ENCODE measurements at regions not wholly inside any gene's neighbourhood (a gene's known extent, or its start where the extent isn't known, plus 50 kb on each side); places are given as distances from the start of the nearest gene placed in this dataset.

GRCh38 chr2:2505604-2506003 is 174.5 kb upstream of the MYT1L start:
- H3K9me3 Mint-ChIP-seq (ENCODE audit: unreplicated experiment): no peaks in the 10 kb centered on the region
- peaks cover 8% of the 10 kb centered on the region for H3K36me3 Mint-ChIP-seq (ENCODE audit: unreplicated experiment)
- DNase-seq: no peak
- no peaks in the 10 kb centered on the region for H3K4me1 Mint-ChIP-seq (ENCODE audit: low read depth, unreplicated experiment)
- TF ChIP-seq CTCF (IDR thresholded peaks at IDR 0.05; ENCODE audit: partially characterized antibody, unreplicated experiment): no peak
- peaks cover 2% of the 10 kb centered on the region for H3K27me3 Mint-ChIP-seq (ENCODE audit: unreplicated experiment)
- no peak overlapping the region for H3K4me3 Mint-ChIP-seq (ENCODE audit: unreplicated experiment)
- no peak overlapping the region for H3K27ac Mint-ChIP-seq (ENCODE audit: unreplicated experiment)

GRCh38 chr2:2503864-2504418 is 172.9 kb upstream of the MYT1L start:
- TF ChIP-seq CTCF (IDR thresholded peaks at IDR 0.05; ENCODE audit: partially characterized antibody, unreplicated experiment): no peak
- Mint-ChIP-seq H3K27ac (ENCODE audit: unreplicated experiment) (no peak overlapping the region), H3K4me3 (ENCODE audit: unreplicated experiment) (no peak overlapping the region), H3K27me3 (ENCODE audit: unreplicated experiment) (peaks cover 4% of the 10 kb centered on the region), H3K9me3 (ENCODE audit: unreplicated experiment) (no peaks in the 10 kb centered on the region), H3K36me3 (ENCODE audit: unreplicated experiment) (peaks cover 8% of the 10 kb centered on the region), H3K4me1 (ENCODE audit: low read depth, unreplicated experiment) (no peaks in the 10 kb centered on the region)
- no peak for DNase-seq

GRCh38 chr2:2502201-2502549 is 171.1 kb upstream of the MYT1L start:
- Mint-ChIP-seq H3K4me1 (ENCODE audit: low read depth, unreplicated experiment) (no peaks in the 10 kb centered on the region), H3K27ac (ENCODE audit: unreplicated experiment) (no peak overlapping the region), H3K9me3 (ENCODE audit: unreplicated experiment) (no peaks in the 10 kb centered on the region)

GRCh38 chr2:2501454-2502200 is 170.6 kb upstream of the MYT1L start:
- Mint-ChIP-seq H3K4me3 (ENCODE audit: unreplicated experiment) (no peak overlapping the region), H3K4me1 (ENCODE audit: low read depth, unreplicated experiment) (no peaks in the 10 kb centered on the region), H3K27ac (ENCODE audit: unreplicated experiment) (no peak overlapping the region), H3K36me3 (ENCODE audit: unreplicated experiment) (peaks cover 4% of the 10 kb centered on the region), H3K27me3 (ENCODE audit: unreplicated experiment) (peaks cover 4% of the 10 kb centered on the region), H3K9me3 (ENCODE audit: unreplicated experiment) (no peaks in the 10 kb centered on the region)
- no peak for DNase-seq
- no peak for TF ChIP-seq CTCF (IDR thresholded peaks at IDR 0.05; ENCODE audit: partially characterized antibody, unreplicated experiment)

More at GRCh38 chr2:2502201-2502549, 171.1 kb upstream of the MYT1L start:
- H3K27me3 Mint-ChIP-seq (ENCODE audit: unreplicated experiment): peaks cover 4% of the 10 kb centered on the region
- no peak overlapping the region for H3K4me3 Mint-ChIP-seq (ENCODE audit: unreplicated experiment)
- no peak for DNase-seq
- H3K36me3 Mint-ChIP-seq (ENCODE audit: unreplicated experiment): peaks cover 8% of the 10 kb centered on the region
- no peak for TF ChIP-seq CTCF (IDR thresholded peaks at IDR 0.05; ENCODE audit: partially characterized antibody, unreplicated experiment)

GRCh38 chr2:2495606-2496005 is 164.5 kb upstream of the MYT1L start:
- H3K4me3 Mint-ChIP-seq (ENCODE audit: unreplicated experiment): no peak overlapping the region
- H3K27me3 Mint-ChIP-seq (ENCODE audit: unreplicated experiment): peaks cover 9% of the 10 kb centered on the region
- H3K4me1 Mint-ChIP-seq (ENCODE audit: low read depth, unreplicated experiment): no peaks in the 10 kb centered on the region
- H3K36me3 Mint-ChIP-seq (ENCODE audit: unreplicated experiment): no peaks in the 10 kb centered on the region
- DNase-seq: no peak
- H3K9me3 Mint-ChIP-seq (ENCODE audit: unreplicated experiment): peaks cover 2% of the 10 kb centered on the region
- H3K27ac Mint-ChIP-seq (ENCODE audit: unreplicated experiment): no peak overlapping the region
- TF ChIP-seq CTCF (IDR thresholded peaks at IDR 0.05; ENCODE audit: partially characterized antibody, unreplicated experiment): no peak

Measured in glutamatergic neuron (in vitro differentiated cells).